GM12874 (cell line): ENCODE measurements at regions not wholly inside any gene's neighbourhood (a gene's known extent, or its start where the extent isn't known, plus 50 kb on each side); places are given as distances from the start of the nearest gene placed in this dataset.

Experiments used
- TF ChIP-seq, protein P1 (sequence below): IDR thresholded peaks from 2 replicates; pipeline ENCODE4 v1.5.1; 2011; ENCODE audit warnings: low read depth, mild to moderate bottlenecking, control low read depth, low read length, moderate library complexity; ENCODE audit not compliant: insufficient read depth

DNA sequence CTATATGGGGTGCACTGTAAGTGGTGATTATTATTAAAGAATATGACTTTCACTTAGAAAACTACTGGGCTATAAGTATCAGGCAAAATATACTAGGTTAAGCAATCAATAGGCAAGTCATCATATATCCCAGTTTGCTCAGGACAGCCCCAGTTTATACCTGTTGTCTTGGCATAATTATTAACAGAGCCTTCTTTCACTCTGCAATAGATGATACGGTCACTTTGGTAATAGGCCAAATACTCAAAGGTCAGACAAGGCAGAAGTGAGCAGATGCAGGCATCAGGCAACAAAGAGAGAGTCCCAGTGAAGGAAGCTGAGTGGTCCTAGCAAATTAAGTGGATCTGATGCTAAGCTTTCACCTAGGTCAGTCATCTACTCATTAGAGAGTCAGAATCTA lies 599.9 kb downstream of the LMO4 start:
- TF ChIP-seq, protein P1, sequence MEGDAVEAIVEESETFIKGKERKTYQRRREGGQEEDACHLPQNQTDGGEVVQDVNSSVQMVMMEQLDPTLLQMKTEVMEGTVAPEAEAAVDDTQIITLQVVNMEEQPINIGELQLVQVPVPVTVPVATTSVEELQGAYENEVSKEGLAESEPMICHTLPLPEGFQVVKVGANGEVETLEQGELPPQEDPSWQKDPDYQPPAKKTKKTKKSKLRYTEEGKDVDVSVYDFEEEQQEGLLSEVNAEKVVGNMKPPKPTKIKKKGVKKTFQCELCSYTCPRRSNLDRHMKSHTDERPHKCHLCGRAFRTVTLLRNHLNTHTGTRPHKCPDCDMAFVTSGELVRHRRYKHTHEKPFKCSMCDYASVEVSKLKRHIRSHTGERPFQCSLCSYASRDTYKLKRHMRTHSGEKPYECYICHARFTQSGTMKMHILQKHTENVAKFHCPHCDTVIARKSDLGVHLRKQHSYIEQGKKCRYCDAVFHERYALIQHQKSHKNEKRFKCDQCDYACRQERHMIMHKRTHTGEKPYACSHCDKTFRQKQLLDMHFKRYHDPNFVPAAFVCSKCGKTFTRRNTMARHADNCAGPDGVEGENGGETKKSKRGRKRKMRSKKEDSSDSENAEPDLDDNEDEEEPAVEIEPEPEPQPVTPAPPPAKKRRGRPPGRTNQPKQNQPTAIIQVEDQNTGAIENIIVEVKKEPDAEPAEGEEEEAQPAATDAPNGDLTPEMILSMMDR, result no peak

DNA sequence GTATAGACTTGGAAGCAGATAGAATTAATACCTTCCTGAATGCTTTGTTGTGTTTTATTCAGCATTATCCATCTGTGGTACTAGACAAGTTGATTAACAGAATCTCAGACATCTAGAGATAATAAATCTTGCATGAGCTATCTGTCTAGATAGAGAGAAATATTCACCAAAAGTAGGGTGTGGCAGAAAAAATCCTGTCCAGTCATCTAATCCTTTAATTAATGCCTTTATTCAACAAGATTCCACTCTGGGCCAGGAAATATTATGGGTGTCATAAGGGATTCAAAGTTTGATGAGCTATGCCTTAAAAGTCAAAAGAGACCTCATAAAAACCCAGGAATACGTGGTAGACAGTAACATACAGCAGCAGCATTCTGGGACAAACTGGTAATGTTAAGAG lies 601.2 kb downstream of the LMO4 start:
- TF ChIP-seq, protein P1, result no peak

DNA sequence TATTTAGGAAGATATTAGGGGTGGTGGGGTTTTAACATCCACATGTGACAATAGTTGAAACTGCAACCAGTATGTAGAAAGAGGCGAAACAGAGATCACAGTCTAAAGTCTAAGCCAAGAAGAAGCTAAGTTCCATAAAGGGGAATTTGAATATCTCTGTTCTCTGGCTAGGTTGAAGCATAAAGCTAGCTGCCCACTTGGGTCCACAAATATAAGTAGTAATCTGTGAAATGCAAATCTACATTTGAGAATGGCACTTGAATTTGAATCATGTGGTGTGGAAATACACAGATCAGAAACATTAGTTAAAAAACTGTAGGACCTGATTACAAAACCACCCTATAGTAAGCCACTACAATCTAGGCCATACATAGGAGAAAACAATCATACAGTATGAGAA lies 602.1 kb downstream of the LMO4 start:
- TF ChIP-seq, protein P1, result no peak

DNA sequence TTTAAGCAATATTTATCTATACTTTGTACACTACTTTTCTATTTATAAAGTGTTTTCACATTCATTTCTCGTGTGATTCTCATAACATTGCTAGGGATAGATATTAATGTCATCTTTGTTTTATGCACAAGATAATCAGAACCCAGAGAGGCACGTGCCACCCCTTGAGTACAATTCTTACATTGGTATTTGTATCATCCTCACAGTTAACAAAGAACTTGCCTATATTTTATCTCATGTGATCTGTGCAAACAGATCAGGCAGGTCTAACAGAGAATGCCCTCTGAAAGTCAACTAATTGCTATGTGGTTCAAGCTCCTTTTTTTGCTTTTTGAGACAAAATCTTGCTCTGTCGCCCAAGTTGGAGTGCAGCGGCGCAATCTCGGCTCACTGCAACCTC lies 604.5 kb downstream of the LMO4 start:
- TF ChIP-seq, protein P1, result no peak

DNA sequence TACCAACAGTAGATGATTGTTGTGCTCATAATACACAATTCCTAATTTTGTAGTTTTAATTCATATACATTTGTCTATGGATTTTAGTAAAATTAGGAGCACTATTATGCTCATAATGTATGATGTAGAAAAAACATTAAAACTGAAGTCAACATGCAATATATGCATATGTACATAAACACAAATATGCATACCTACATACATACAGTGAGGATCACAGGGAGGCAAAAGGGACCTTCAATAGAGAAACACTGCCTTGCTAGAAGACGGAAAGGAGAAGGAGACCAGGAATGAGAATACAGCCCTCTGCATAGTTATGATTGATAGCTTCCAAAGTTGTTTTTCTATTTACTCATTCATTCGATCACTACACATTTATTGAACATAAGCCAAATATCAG lies 606.5 kb downstream of the LMO4 start:
- TF ChIP-seq, protein P1, result no peak

DNA sequence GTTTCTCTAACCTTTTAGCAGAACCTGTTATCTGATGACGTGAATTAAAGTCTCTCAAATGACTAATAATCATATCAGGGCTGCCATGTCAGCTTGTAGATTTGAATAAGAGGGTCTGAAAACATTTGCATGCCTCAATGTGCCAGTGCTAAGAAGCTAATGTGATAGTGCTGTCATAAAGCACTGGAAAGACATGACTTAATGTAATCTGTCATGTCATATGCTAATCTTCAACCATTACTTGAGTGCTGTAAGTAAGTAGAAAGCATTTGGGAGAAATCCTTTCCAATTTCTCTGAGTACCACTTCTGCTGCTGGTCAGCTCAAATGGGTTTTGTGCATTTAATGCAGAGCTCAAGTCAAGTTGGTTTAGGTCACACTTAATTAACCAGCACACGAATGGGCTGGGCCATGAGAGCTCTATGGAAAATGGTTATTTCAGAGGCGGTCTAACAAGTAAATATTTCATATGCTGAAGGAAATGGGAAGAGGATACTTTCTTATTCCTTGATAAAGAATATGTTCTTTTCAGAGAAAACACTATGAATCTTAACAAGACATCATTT lies 609.2 kb downstream of the LMO4 start:
- TF ChIP-seq, protein P1, result no peak

DNA sequence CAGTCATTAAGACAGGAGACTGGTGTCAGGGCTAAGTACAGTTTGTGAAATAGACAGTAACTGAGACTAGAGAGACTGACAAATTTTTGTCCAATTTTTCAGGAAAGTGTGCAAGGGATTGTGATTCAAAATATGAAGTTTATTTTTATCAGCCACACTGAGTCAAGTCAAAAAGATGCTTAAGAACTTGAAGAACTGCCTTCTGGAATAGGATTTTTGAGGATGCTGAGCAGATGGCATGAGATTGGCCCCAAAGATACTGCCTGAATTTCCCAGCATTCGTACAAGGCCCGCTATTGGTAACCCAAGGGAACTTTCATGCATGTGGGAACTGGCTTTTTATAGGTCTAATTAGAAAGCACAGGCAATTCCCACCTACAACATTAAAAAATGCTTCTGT lies 610.0 kb downstream of the LMO4 start:
- TF ChIP-seq, protein P1, result no peak
